ENCODE measurements at regions not wholly inside any gene's neighbourhood (a gene's known extent, or its start where the extent isn't known, plus 50 kb on each side); places are given as distances from the start of the nearest gene placed in this dataset.

DNA sequence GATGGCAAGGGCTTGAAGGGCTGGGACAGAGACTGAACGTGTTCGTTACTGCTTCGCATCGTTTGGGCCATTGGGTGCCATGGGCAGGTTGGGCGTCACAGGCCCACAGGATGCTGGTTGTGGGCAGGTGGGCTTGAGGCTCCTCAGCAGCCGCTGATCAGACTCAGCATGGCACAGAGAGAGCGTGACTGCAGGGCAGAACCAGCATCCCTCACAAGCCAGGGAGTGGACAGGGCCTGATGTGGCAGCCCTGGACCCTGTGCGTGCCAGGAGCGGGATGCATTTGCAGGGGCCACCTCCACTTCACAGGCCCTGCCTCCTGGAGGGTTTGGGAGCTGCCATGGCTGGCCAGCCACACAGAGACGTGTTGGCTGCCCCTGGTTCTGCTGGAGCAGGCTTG lies 1228.3 kb downstream of the BRD1 start:
- TF ChIP-seq, protein P1, sequence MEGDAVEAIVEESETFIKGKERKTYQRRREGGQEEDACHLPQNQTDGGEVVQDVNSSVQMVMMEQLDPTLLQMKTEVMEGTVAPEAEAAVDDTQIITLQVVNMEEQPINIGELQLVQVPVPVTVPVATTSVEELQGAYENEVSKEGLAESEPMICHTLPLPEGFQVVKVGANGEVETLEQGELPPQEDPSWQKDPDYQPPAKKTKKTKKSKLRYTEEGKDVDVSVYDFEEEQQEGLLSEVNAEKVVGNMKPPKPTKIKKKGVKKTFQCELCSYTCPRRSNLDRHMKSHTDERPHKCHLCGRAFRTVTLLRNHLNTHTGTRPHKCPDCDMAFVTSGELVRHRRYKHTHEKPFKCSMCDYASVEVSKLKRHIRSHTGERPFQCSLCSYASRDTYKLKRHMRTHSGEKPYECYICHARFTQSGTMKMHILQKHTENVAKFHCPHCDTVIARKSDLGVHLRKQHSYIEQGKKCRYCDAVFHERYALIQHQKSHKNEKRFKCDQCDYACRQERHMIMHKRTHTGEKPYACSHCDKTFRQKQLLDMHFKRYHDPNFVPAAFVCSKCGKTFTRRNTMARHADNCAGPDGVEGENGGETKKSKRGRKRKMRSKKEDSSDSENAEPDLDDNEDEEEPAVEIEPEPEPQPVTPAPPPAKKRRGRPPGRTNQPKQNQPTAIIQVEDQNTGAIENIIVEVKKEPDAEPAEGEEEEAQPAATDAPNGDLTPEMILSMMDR (IDR thresholded peaks at IDR 0.05; ENCODE audit: insufficient read depth, low read length, poor library complexity, severe bottlenecking) = no peak
- TF ChIP-seq EZH2phosphoT487 (conservative IDR thresholded peaks at IDR 0.05; ENCODE audit: low read length) = no peak
